PC-3 (cell line): ENCODE measurements at regions not wholly inside any gene's neighbourhood (a gene's known extent, or its start where the extent isn't known, plus 50 kb on each side); places are given as distances from the start of the nearest gene placed in this dataset.

Source experiments
- ATAC-seq: fragments of 200-7000 bp; cut with Tn5 transposase; 2 replicates; pipeline ENCODE4 v1.9.1; 2020; ENCODE audit warnings: mild to moderate bottlenecking, moderate library complexity
- BruUV-seq: library from RNA; stranded (reverse); fragments of 400-500 nt; replicated peaks from 2 replicates; lab custom pipeline; 2021; lab: Mats Ljungman, UMichigan
- CTCF ChIA-PET: fragments of 300-600 bp; sonication (Branson Sonifier 250); formaldehyde crosslinking; loops from one replicate; lab custom pipeline; 2022; ENCODE audit warnings: antibody characterized with exemption; lab: Charles Lee
- POLR2A ChIA-PET: fragments of 300-600 bp; sonication (Branson Sonifier 250); formaldehyde crosslinking; loops from one replicate; lab custom pipeline; 2022; ENCODE audit warnings: antibody characterized with exemption; ENCODE audit not compliant: unreplicated experiment; lab: Charles Lee
- DNase-seq: peaks from one replicate; pipeline ENCODE4 v3.0.0-alpha.2; 2015
- H2AFZ ChIP-seq: fragments of 300-600 bp; sonication (generic); 2 replicates; pipeline ENCODE4 v1.6.0; 2016; ENCODE audit warnings: antibody characterized with exemption, low read length
- H3F3A ChIP-seq: fragments of 300-600 bp; sonication (generic); one replicate; pipeline ENCODE4 v1.6.0; 2017; ENCODE audit warnings: antibody characterized with exemption, low read length, control low read depth, mild to moderate bottlenecking; ENCODE audit not compliant: unreplicated experiment
- H3K27ac ChIP-seq: fragments of 300-600 bp; sonication (generic); 2 replicates; pipeline ENCODE4 v1.5.1; 2016; ENCODE audit warnings: mild to moderate bottlenecking, low read length
- H3K27me3 ChIP-seq: fragments of 300-600 bp; sonication (generic); 2 replicates; pipeline ENCODE4 v1.6.1; 2016; ENCODE audit warnings: low read length, mixed read lengths
- H3K36me3 ChIP-seq: fragments of 300-600 bp; sonication (generic); 2 replicates; pipeline ENCODE4 v1.6.1; 2016; ENCODE audit warnings: low read depth, mixed run types, low read length, mixed read lengths
- H3K4me1 ChIP-seq: fragments of 300-600 bp; sonication (generic); 2 replicates; pipeline ENCODE4 v1.5.1; 2016; ENCODE audit warnings: low read length; ENCODE audit not compliant: insufficient read depth
- H3K4me2 ChIP-seq: fragments of 300-600 bp; sonication (generic); 2 replicates; pipeline ENCODE4 v1.6.0; 2016; ENCODE audit warnings: low read length
- H3K4me3 ChIP-seq: fragments of 300-600 bp; sonication (generic); 2 replicates; pipeline ENCODE4 v1.5.1; 2016; ENCODE audit warnings: mild to moderate bottlenecking, low read length, mixed read lengths
- H3K79me2 ChIP-seq: fragments of 300-600 bp; sonication (generic); 2 replicates; pipeline ENCODE4 v1.6.1; 2017; ENCODE audit warnings: low read length, mixed read lengths
- H3K9ac ChIP-seq: fragments of 300-600 bp; sonication (generic); 2 replicates; pipeline ENCODE4 v1.6.0; 2016; ENCODE audit warnings: mild to moderate bottlenecking, low read length
- H3K9me2 ChIP-seq: fragments of 300-600 bp; sonication (generic); replicated peaks from 2 replicates; pipeline ENCODE4 v1.6.1; 2016; ENCODE audit warnings: mixed run types, low read length, mixed read lengths
- H3K9me3 ChIP-seq: fragments of 300-600 bp; sonication (generic); 2 replicates; pipeline ENCODE4 v1.6.1; 2016; ENCODE audit warnings: low read length, mixed read lengths
- H4K20me1 ChIP-seq: fragments of 300-600 bp; sonication (generic); 2 replicates; pipeline ENCODE4 v1.6.1; 2016; ENCODE audit warnings: low read length, mixed read lengths
- CTCF ChIP-seq: fragments of 300-600 bp; sonication (generic); conservative IDR thresholded peaks from 2 replicates; pipeline ENCODE4 v1.5.1; 2017; ENCODE audit warnings: antibody characterized with exemption, low read depth, mild to moderate bottlenecking, low read length
- EZH2 ChIP-seq: fragments of 300-600 bp; sonication (generic); IDR thresholded peaks from one replicate; pipeline ENCODE4 v1.6.1; 2017; ENCODE audit warnings: antibody characterized with exemption, mild to moderate bottlenecking, low read length; ENCODE audit not compliant: unreplicated experiment
- EZH2phosphoT487 ChIP-seq: fragments of 300-600 bp; sonication (generic); IDR thresholded peaks from 2 replicates; pipeline ENCODE4 v1.6.1; 2018; ENCODE audit warnings: mild to moderate bottlenecking, antibody characterized with exemption, low read length, borderline replicate concordance
- intact Hi-C: fragments of 100-400 bp; cut with micrococcal nuclease; formaldehyde crosslinking; loops from 2 replicates; pipeline ENCODE4 v1.9.0; 2023

- Histone ChIP-seq H3K9me3 (no peaks in the 10 kb centered on the region), H3K27ac (no peak overlapping the region), H3K4me3 (no peak overlapping the region), H2AFZ (no peak overlapping the region), H3K9me2 (no peaks in the 10 kb centered on the region), H4K20me1 (no peaks in the 10 kb centered on the region), H3K4me1 (no peaks in the 10 kb centered on the region), H3F3A (no peaks in the 10 kb centered on the region), H3K27me3 (peaks cover 54% of the 10 kb centered on the region), H3K9ac (no peak overlapping the region), H3K36me3 (no peaks in the 10 kb centered on the region), H3K4me2 (no peak overlapping the region), H3K79me2 (no peaks in the 10 kb centered on the region)
- ATAC-seq (no peak), DNase-seq (no peak)
- intact Hi-C loops, result no loop called here
- POLR2A ChIA-PET, result no interaction called here
- CTCF ChIA-PET, result no interaction called here
- BruUV-seq, result no TSS peak
- no peak for TF ChIP-seq EZH2phosphoT487
- no peak for TF ChIP-seq CTCF
- TF ChIP-seq EZH2, result no peak
These were observed 481.7 kb downstream of the MATN1 start for GRCh38 chr1:30241681-30242080.

- DNase-seq (no peak), ATAC-seq (no peak)
- Histone ChIP-seq H3K36me3 (no peaks in the 10 kb centered on the region), H3K79me2 (no peaks in the 10 kb centered on the region), H3K9ac (no peak overlapping the region), H4K20me1 (no peaks in the 10 kb centered on the region), H3K9me3 (no peaks in the 10 kb centered on the region), H3K4me2 (no peak overlapping the region), H3K9me2 (no peaks in the 10 kb centered on the region), H3K4me3 (no peak overlapping the region), H3F3A (no peaks in the 10 kb centered on the region), H2AFZ (no peak overlapping the region), H3K4me1 (no peaks in the 10 kb centered on the region), H3K27me3 (peaks cover 30% of the 10 kb centered on the region), H3K27ac (no peak overlapping the region)
- intact Hi-C loops, result no loop called here
- ChIA-PET POLR2A (no interaction called here), CTCF (no interaction called here)
- BruUV-seq, result no TSS peak
- no peak for TF ChIP-seq EZH2phosphoT487
- no peak for TF ChIP-seq CTCF
- TF ChIP-seq EZH2, result no peak
These were observed 489.3 kb downstream of the MATN1 start for GRCh38 chr1:30234091-30234490.

- peaks cover 35% of the 10 kb centered on the region for H3K27me3 ChIP-seq
- H3K9ac ChIP-seq, result no peak overlapping the region
- BruUV-seq, result no TSS peak
- POLR2A ChIA-PET, result no interaction called here
- TF ChIP-seq EZH2 (no peak), CTCF (peak; percentile 75), EZH2phosphoT487 (no peak)
- no peak overlapping the region for H2AFZ ChIP-seq
- peak; percentile 43 for DNase-seq
- no peak overlapping the region for H3K4me3 ChIP-seq
- H3K4me1 ChIP-seq, result no peaks in the 10 kb centered on the region
- no peaks in the 10 kb centered on the region for H3K79me2 ChIP-seq
- no peaks in the 10 kb centered on the region for H3K9me2 ChIP-seq
- no peaks in the 10 kb centered on the region for H4K20me1 ChIP-seq
- CTCF ChIA-PET, result interaction anchor here (0.6 kb wide), 2 partner anchors 524 to 527 kb away, joined by 3 read pairs; no protein-coding TSS in a partner anchor
- ATAC-seq, result no peak
- H3K4me2 ChIP-seq, result no peak overlapping the region
- intact Hi-C loops, result no loop called here
- H3K9me3 ChIP-seq, result no peaks in the 10 kb centered on the region
- no peak overlapping the region for H3K27ac ChIP-seq
- no peaks in the 10 kb centered on the region for H3F3A ChIP-seq
- H3K36me3 ChIP-seq, result no peaks in the 10 kb centered on the region
These were observed 491.0 kb downstream of the MATN1 start for GRCh38 chr1:30232288-30232899.
